GM18907 (cell line): ENCODE measurements at regions not wholly inside any gene's neighbourhood (a gene's known extent, or its start where the extent isn't known, plus 50 kb on each side); places are given as distances from the start of the nearest gene placed in this dataset.
A peak's percentile ranks its signal among the peaks of the same experiment; 100 is the strongest.

Experiments used
- ATAC-seq: cut with Tn5 transposase; IDR thresholded peaks from one replicate; pipeline ENCODE4 v1.9.1; 2021; ENCODE audit warnings: mild to moderate bottlenecking, moderate library complexity; ENCODE audit not compliant: unreplicated experiment

DNA sequence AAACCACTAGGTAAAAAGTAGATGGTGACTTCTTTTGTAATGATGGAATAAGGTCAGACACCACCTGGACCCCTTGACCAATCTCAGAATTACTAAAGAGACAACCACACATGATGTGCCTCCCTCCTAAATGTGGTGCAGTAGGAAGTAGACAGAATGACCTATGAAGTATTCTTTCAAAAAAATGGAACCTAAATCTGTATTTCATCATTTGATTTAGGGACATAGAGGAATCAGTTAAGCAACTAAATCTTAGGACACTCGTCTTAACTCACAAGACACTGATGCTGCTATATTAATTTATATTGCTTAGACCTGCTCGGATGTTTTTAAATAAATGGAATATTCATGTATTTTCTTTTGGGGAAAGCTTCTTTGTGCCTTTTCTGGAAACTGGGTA lies 80.9 kb upstream of the IRF2BP2 start:
- ATAC-seq = no peak

DNA sequence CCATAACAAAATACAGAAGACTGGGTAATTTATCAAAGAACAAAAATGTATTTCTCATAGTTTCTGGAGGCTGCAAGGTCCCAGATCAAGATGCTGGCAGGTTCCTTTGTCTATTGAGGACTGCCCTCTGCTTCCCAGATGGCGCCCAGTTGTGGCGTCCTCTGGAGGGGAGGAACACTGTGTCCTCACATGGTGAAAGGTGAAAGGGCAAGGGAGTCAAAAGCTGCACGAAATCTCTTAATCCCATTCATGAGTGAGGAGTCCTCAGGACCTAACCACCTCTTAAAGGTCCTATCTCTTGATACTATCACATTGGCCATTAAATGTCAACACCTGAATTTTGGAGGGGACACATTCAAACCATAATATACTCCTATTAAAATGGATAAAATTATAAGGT lies 79.3 kb upstream of the IRF2BP2 start:
- no peak for ATAC-seq

GRCh38 chr1:234687011-234687410 lies 77.0 kb upstream of the IRF2BP2 start:
- ATAC-seq = no peak

- no peak for ATAC-seq
Observed at GRCh38 chr1:234686035-234686434, 76.1 kb upstream of the IRF2BP2 start.

- no peak for ATAC-seq
Observed at GRCh38 chr1:234684856-234685255, 74.9 kb upstream of the IRF2BP2 start.

GRCh38 chr1:234683861-234684632 lies 74.1 kb upstream of the IRF2BP2 start:
- no peak for ATAC-seq

DNA sequence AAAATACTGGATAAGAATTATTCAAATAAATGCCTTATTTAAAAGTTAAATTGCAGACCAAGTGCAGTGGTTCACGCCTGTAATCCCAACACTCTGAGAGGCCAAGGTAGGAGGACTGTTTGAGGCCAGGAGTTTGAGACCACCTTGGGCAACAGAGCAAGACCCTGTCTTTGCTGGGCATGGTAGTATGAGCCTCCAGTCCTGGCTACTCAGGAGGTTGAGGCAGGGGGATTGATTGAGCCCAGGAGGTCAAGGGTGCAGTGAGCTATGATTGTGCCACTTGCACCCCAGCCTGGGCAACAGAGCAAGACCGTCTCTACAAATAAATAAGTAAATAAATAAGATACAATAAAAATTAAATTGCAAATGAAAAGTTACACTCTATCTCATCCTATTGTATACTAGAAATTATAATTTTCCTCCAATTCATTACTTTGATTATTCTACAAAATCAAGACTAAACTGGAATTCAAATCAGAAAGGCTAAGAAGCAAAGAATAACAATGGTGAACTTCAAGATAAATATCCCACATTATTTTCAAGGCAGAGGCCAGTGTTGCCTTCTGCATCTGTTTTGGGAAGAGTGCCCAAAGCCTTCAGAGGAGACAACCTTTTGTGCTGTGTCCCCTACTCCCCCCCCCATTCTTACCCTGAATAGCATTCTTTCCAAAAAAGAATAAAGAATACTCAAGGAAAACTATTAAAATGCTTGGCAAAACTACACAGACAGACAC lies 73.3 kb upstream of the IRF2BP2 start:
- no peak for ATAC-seq

- ATAC-seq = no peak
Observed at GRCh38 chr1:234681990-234682389, 72.0 kb upstream of the IRF2BP2 start.

DNA sequence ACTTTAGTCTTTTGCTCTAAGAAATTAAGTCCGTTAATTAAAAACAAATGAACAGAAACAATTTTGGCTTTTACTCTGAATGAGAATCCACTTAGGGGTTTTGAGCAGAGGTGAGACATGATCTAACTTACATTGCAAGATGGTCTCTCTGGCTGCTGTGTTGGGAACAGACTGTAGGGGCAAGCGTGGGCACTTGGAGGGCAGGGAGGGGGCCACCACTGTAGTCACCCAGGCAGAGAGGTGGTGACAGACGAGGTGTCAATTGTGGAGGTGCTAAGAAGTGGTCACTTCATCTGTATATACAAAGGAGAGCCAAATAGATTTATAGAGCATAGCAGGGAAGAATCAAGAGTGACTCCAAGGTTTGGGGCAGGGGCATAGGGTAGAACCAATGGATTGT lies 71.1 kb upstream of the IRF2BP2 start:
- no peak for ATAC-seq

GRCh38 chr1:234680331-234680904 lies 70.4 kb upstream of the IRF2BP2 start:
- ATAC-seq = no peak

GRCh38 chr1:234676103-234676594 lies 66.2 kb upstream of the IRF2BP2 start:
- ATAC-seq = peak; percentile 91

DNA sequence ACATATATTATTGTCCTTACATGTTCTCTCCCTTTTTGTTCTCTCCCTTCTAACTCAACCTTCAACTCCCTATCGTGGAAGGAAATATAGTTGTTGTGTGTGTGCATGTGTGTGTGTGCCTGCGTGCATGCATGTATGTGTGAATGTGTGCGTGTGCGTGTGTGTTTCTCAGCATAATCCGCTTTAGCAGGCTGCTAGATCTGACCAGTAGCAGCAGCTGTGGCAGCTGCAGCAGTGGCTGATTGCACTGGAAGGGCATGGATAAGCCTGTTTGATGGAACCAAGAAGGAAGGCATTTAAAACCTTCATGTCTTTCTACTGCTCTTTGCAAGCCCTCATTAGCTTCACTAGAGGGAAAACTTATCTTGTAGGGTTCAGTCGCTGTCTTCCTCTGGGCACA lies 65.6 kb upstream of the IRF2BP2 start:
- no peak for ATAC-seq

GRCh38 chr1:234675006-234675405 lies 65.0 kb upstream of the IRF2BP2 start:
- ATAC-seq = no peak

DNA sequence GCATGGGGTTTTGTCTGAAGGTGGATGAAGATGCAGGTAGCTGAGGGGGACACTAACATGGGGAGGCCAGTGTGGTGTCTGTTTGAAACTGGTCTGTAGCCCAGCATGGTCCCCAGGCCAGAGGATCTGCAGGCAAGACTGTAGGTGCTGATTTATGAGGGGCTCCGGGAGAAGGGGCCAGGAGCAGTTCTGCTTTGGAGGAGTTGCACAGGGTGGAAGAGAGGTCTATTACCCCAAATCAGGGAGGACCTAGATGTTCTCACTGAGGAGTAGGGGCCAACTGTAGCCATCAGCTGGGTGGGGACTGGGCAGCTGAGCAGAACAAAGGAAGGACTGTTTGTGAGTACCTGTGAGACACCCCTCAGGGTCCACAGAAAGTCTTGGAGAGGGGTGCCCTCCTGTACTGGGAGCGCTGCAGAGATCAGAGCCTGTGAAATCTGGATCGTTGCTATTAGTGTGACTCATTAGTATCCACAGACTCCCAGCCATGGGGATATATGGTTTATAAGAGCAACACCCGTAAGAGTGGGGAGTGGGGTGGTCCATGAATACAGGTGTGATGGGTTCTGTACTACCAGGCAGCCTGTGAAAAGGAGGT lies 64.3 kb upstream of the IRF2BP2 start:
- no peak for ATAC-seq

GRCh38 chr1:234672349-234673135 lies 62.6 kb upstream of the IRF2BP2 start:
- ATAC-seq = no peak

- no peak for ATAC-seq
Observed at GRCh38 chr1:234670967-234671626, 61.1 kb upstream of the IRF2BP2 start.

GRCh38 chr1:234669499-234669898 lies 59.5 kb upstream of the IRF2BP2 start:
- ATAC-seq = no peak

DNA sequence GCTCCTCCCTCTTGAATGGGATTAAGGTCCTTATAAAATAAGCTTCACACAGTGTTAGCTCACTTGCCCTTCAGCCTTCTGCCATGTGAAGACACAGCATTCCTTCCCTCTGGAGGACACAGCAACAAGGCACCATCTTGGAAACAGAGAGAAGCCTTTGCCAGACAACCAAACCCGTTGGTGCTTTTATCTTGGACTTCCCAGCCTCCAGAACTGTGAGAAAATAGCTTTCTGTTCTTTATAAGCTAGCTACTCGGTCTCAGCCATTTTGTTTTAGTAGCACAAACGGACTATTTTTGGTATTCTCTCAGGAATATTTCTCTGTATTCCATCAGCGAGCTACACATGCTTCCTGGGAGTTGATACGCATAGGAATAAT lies 58.6 kb upstream of the IRF2BP2 start:
- ATAC-seq = no peak

DNA sequence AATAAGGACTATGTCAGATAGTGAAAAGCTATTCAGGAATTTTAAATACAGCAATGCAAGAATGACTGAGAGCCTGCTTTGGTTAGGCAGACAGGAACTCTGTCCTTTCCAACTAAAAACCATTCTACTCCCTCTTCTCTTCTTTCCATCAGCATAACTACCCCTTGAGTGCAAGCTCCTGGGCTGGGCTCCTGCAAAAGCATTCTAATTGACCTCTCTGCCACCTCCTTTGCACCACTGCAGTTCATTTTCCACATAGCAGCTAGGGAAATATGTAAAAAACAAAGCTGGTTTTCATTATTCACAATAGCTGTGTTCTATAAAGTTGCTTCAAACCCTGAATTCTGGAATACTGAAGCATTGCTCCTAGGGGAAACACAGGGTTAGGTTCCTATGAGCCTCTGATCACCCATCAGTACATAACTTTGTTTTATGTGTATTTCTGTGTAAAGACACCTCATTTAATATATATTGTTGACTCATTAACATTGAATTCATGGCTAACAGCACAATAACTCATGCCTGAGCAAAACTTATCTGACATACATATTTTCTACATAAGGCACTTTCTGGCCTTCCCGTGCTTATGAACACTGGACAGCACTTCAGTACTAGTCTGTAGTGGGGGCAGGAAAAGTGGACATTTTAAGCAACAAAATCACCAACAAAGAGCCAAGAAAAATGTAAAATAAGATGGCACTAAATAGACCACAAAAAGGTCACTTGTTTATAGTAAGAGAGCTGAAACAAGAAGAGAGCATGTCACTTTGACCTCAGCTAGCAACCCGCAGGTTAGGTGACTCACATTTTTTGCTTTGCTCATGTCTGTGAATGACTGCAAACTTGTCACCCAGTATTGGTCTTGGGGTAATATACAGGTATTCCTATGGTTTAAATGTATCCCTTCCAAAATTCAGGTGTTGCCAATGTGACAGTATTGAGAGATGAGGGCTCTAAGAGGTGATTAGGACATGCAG lies 57.9 kb upstream of the IRF2BP2 start:
- no peak for ATAC-seq
